ENCODE measurements at regions not wholly inside any gene's neighbourhood (a gene's known extent, or its start where the extent isn't known, plus 50 kb on each side); places are given as distances from the start of the nearest gene placed in this dataset.

DNA sequence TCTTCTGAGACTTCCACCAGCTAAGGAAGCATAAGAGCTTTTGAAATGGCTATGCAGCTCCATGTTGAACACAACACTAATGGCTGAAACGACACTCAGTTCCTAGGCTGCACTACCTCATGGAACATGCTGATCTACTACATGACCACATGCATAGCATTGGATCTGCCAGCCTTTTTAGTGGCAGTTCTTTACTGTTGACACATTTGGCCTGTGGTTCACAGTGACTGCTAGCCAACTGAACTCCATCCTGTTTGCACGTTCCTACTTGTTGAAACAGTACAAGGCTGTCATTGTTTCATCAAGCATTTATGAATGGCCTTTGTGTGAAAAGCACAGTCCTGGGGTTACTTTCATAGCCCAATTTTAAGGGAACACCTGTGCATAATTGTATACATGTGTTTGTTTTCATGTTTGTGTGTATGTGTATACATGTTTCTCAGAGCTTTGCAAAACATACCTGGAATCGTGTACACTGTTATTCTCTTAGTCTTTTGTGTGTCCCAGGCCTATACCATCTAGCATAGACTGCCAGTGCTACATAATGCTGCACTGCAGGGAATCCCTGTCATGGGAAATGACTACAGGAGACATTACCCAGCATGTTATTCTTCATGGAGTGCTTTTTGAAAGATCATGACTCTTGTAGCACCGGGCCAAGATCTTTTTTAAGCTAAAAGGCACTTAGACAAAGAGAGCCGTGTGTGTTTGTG lies 179.6 kb upstream of the ESRRG start:
- no peaks in the 10 kb centered on the region for H3K9me3 ChIP-seq (ENCODE audit: control insufficient read depth, insufficient read depth, low read length)
- H2AK9ac ChIP-seq (replicated peaks; ENCODE audit: low read depth, low read length, poor library complexity): no peak overlapping the region
- peaks cover 11% of the 10 kb centered on the region for H3K4me1 ChIP-seq (ENCODE audit: control insufficient read depth, insufficient read depth, low read length)
- peaks cover 13% of the 10 kb centered on the region for H3K9me1 ChIP-seq (ENCODE audit: insufficient read depth, low read length)
- in situ Hi-C loops (cut with MboI; ENCODE audit: low sequenced_read_pairs): no loop called here
- ATAC-seq (ENCODE audit: low read depth) (peak; percentile 66), DNase-seq (peak; percentile 59)
- peak overlapping the region; percentile 27; the same call in 1 of the 2 replicates for H3K4me2 ChIP-seq (ENCODE audit: low read depth, low read length)
- WGBS, 2 experiments (ENCODE audit: extremely low coverage in 2 of 2, insufficient read length in 1 of 2): 63% methylated on average over 2 of the region's 5 CpGs; no CpG with 5 or more reads in 1 of the 2 experiments
- CTCF ChIA-PET: no interaction called here
- no peaks in the 10 kb centered on the region for H3K27me3 ChIP-seq (ENCODE audit: control insufficient read depth, insufficient read depth, low read length)
- no TSS peak for BruUV-seq (replicated peaks)
- H2BK5ac ChIP-seq (ENCODE audit: low read depth, low read length, poor library complexity, severe bottlenecking): peak overlapping the region; percentile 74
- peak overlapping the region; percentile 79 for H2BK120ac ChIP-seq (ENCODE audit: low read depth, low read length)
- H3K36me3 ChIP-seq (ENCODE audit: control insufficient read depth, insufficient read depth, low read length): no peaks in the 10 kb centered on the region
- dilution Hi-C loops (cut with HindIII; ENCODE audit: low sequenced_read_pairs, unreplicated experiment): no loop called here
- H3K4ac ChIP-seq (ENCODE audit: low read depth, low read length): peak overlapping the region; percentile 77
- peak overlapping the region; percentile 83; the same call in 2 of the 3 replicates for H2BK15ac ChIP-seq (ENCODE audit: low read depth, low read length)
- no peak overlapping the region for H3K27ac ChIP-seq (ENCODE audit: insufficient read depth, low read length)
- peak overlapping the region; percentile 25 for H2AFZ ChIP-seq (replicated peaks; ENCODE audit: low read length, poor library complexity)
- H3K4me3 ChIP-seq (ENCODE audit: insufficient read depth, low read depth, low read length): no peak overlapping the region
- H3K23ac ChIP-seq (ENCODE audit: low read depth, low read length): peak overlapping the region; percentile 7
- intact Hi-C loops (cut with micrococcal nuclease): no loop called here
- no peak overlapping the region for H3K9ac ChIP-seq (ENCODE audit: low read depth, low read length)
- H4K8ac ChIP-seq (ENCODE audit: low read depth in 2 of 2, low read length in 2 of 2): peak overlapping the region in 1 of 2 experiments; percentile 10; a peak in 2 of 4 replicates
- POLR2A ChIA-PET (ENCODE audit: unreplicated experiment): no interaction called here
- no peak for TF ChIP-seq SMC3 (IDR thresholded peaks at IDR 0.05; ENCODE audit: low read depth, low read length)
- 0 out of 2 replicates have a peak, but pooled peaks have one; percentile 20 for TF ChIP-seq BHLHE40 (IDR thresholded peaks at IDR 0.05; ENCODE audit: low read depth, low read length)
- H4K91ac ChIP-seq (ENCODE audit: insufficient read depth, low read depth, low read length): peak overlapping the region; percentile 64
- H3K79me1 ChIP-seq (ENCODE audit: low read depth in 1 of 2, low read length in 2 of 2): no peaks in the 10 kb centered on the region
- H4K5ac ChIP-seq (ENCODE audit: low read depth, low read length): no peak overlapping the region; the same call in 1 of the 2 replicates
- peak overlapping the region; percentile 66 for H3K14ac ChIP-seq (replicated peaks; ENCODE audit: low read depth, low read length)
- no peak overlapping the region for H3K56ac ChIP-seq (ENCODE audit: extremely low read depth, insufficient read depth, low read length)
- peak overlapping the region; percentile 17; the same call in 1 of the 2 replicates for H3K18ac ChIP-seq (ENCODE audit: low read depth, low read length)
- H2AK5ac ChIP-seq (ENCODE audit: low read depth, low read length): peak overlapping the region; percentile 81; the same call in 1 of the 2 replicates
- no peaks in the 10 kb centered on the region for H4K20me1 ChIP-seq (ENCODE audit: insufficient read depth, low read length)
- peak overlapping the region; percentile 73 for H2BK20ac ChIP-seq (ENCODE audit: low read depth, low read length)

Measured in IMR-90 (cell line).